H1 (cell line): ENCODE measurements at regions not wholly inside any gene's neighbourhood (a gene's known extent, or its start where the extent isn't known, plus 50 kb on each side); places are given as distances from the start of the nearest gene placed in this dataset.

ENCODE experiments used
- CTCF ChIA-PET: fragments of 300-600 bp; sonication (Branson Sonifier 250); formaldehyde crosslinking; loops from one replicate; lab custom pipeline; 2021; ENCODE audit not compliant: partially characterized antibody; lab: Charles Lee
- POLR2A ChIA-PET: fragments of 300-600 bp; sonication (Branson Sonifier 250); formaldehyde crosslinking; loops from one replicate; lab custom pipeline; 2021; ENCODE audit warnings: inconsistent platforms; ENCODE audit not compliant: partially characterized antibody; lab: Charles Lee
- DNase-seq, 2 experiments: peaks; one replicate each; pipeline versions ENCODE4 v3.0.0 to v3.0.0-alpha.2; 2010 to 2022; ENCODE audit warnings: low spot score in 2 of 2, low read depth in 1 of 2, mixed read lengths in 1 of 2
- FAIRE-seq: peaks from 2 replicates; lab custom pipeline; 2011; peaks lifted over from hg19 to GRCh38; lab: Jason Lieb, UNC
- H2AFZ ChIP-seq: 2 replicates; pipeline ENCODE4 v1.8.1; 2012; ENCODE audit warnings: low read length, inconsistent platforms
- H2AK5ac ChIP-seq: 2 replicates; pipeline ENCODE4 v1.6.1; 2013; ENCODE audit warnings: low read depth, low read length
- H2BK120ac ChIP-seq: replicated peaks from 2 replicates; pipeline ENCODE3; 2013; ENCODE audit warnings: low read depth, low read length, inconsistent platforms
- H2BK12ac ChIP-seq: 2 replicates; pipeline ENCODE4 v1.6.1; 2013; ENCODE audit warnings: low read depth, low read length
- H2BK15ac ChIP-seq: 2 replicates; pipeline ENCODE4 v1.6.1; 2013; ENCODE audit warnings: low read length
- H2BK20ac ChIP-seq: 2 replicates; pipeline ENCODE4 v1.6.1; 2013; ENCODE audit warnings: low read length
- H2BK5ac ChIP-seq: 2 replicates; pipeline ENCODE4 v1.6.1; 2013; ENCODE audit warnings: low read depth, low read length
- H3K14ac ChIP-seq: 2 replicates; pipeline ENCODE4 v1.6.1; 2013; ENCODE audit warnings: inconsistent platforms; ENCODE audit not compliant: insufficient read length
- H3K18ac ChIP-seq: 2 replicates; pipeline ENCODE4 v1.6.1; 2013; ENCODE audit warnings: low read length; ENCODE audit errors: extremely low read depth
- H3K23ac ChIP-seq: 2 replicates; pipeline ENCODE4 v1.6.1; 2013; ENCODE audit warnings: inconsistent platforms; ENCODE audit not compliant: insufficient read length
- H3K23me2 ChIP-seq: 2 replicates; pipeline ENCODE4 v1.6.1; 2013; ENCODE audit warnings: low read depth, low read length
- H3K27ac ChIP-seq: 2 replicates; pipeline ENCODE4 v1.6.1; 2011; ENCODE audit warnings: low read depth, low read length, inconsistent platforms
- H3K27me3 ChIP-seq, 4 experiments: replicated peaks in 1 of 4; 1 replicate in 1 of 4; 2 replicates in 3 of 4; pipeline versions ENCODE4 v1.6.1 to v1.8.1; 2011 to 2013; ENCODE audit warnings: low read length in 3 of 4, mild to moderate bottlenecking in 3 of 4, inconsistent platforms in 2 of 4, mixed read lengths in 2 of 4, moderate library complexity in 1 of 4; ENCODE audit not compliant: control insufficient read depth in 3 of 4, insufficient read depth in 3 of 4; ENCODE audit errors: extremely low read depth in 1 of 4
- H3K36me3 ChIP-seq, 4 experiments: 2 replicates each; pipeline versions ENCODE4 v1.6.1 to v1.8.1; 2011 to 2013; ENCODE audit warnings: mild to moderate bottlenecking in 4 of 4, low read length in 3 of 4, moderate library complexity in 2 of 4, control low read depth in 1 of 4, inconsistent platforms in 1 of 4; ENCODE audit not compliant: insufficient read depth in 4 of 4, control insufficient read depth in 2 of 4
- H3K4ac ChIP-seq: replicated peaks from 2 replicates; pipeline ENCODE3; 2013; ENCODE audit warnings: low read length, low read depth, mixed read lengths, inconsistent platforms; ENCODE audit not compliant: insufficient read length
- H3K4me1 ChIP-seq, 4 experiments: replicated peaks in 1 of 4; 1 replicate in 1 of 4; 2 replicates in 3 of 4; pipeline versions ENCODE4 v1.6.1 to v1.8.1; 2011 to 2013; ENCODE audit warnings: low read length in 3 of 4, inconsistent platforms in 2 of 4, mixed read lengths in 1 of 4; ENCODE audit not compliant: insufficient read depth in 4 of 4, control insufficient read depth in 3 of 4
- H3K4me2 ChIP-seq, 2 experiments: 2 replicates each; pipeline versions ENCODE4 v1.6.1 to v1.8.1; 2011 to 2013; ENCODE audit warnings: low read depth in 2 of 2, low read length in 2 of 2, control low read depth in 1 of 2, inconsistent platforms in 1 of 2, mild to moderate bottlenecking in 1 of 2; ENCODE audit not compliant: insufficient read depth in 1 of 2
- H3K4me3 ChIP-seq, 4 experiments: fragments of 200-600, 300-600 bp in 1 of 4; sonication (generic), shearing (Covaris generic), sonication (Bioruptor Twin) in 1 of 4; 2 replicates each; pipeline versions ENCODE4 v1.5.1 to v1.8.1; 2011 to 2016; ENCODE audit warnings: low read length in 4 of 4, low read depth in 3 of 4, control low read depth in 2 of 4, inconsistent platforms in 2 of 4, mild to moderate bottlenecking in 2 of 4, mixed read lengths in 1 of 4, moderate library complexity in 1 of 4; ENCODE audit not compliant: insufficient read depth in 2 of 4; ENCODE audit errors: extremely low read depth in 1 of 4
- H3K56ac ChIP-seq: replicated peaks from 2 replicates; pipeline ENCODE3; 2013; ENCODE audit warnings: low read depth, mild to moderate bottlenecking, mixed read lengths, low read length, inconsistent platforms; ENCODE audit not compliant: insufficient read length
- H3K79me1 ChIP-seq: 2 replicates; pipeline ENCODE4 v1.6.1; 2013; ENCODE audit warnings: low read depth, low read length, control low read depth
- H3K79me2 ChIP-seq, 2 experiments: 2 replicates each; pipeline versions ENCODE4 v1.6.1 to v1.8.1; 2012 to 2013; ENCODE audit warnings: low read length in 2 of 2, mild to moderate bottlenecking in 2 of 2, inconsistent platforms in 1 of 2; ENCODE audit not compliant: insufficient read depth in 2 of 2, control insufficient read depth in 1 of 2
- H3K9ac ChIP-seq, 4 experiments: replicated peaks in 1 of 4; 1 replicate in 1 of 4; 2 replicates in 3 of 4; pipeline versions ENCODE4 v1.6.1 to v1.8.1; 2011 to 2013; ENCODE audit warnings: low read depth in 3 of 4, low read length in 3 of 4, control low read depth in 2 of 4, mild to moderate bottlenecking in 2 of 4, moderate library complexity in 2 of 4, inconsistent platforms in 1 of 4; ENCODE audit errors: extremely low read depth in 1 of 4
- H3K9me3 ChIP-seq, 2 experiments: 2 replicates each; pipeline versions ENCODE4 v1.6.1 to v1.8.1; 2012 to 2013; ENCODE audit warnings: mild to moderate bottlenecking in 2 of 2, moderate library complexity in 2 of 2, control low read depth in 1 of 2, inconsistent platforms in 1 of 2, low read depth in 1 of 2, low read length in 1 of 2, mixed read lengths in 1 of 2; ENCODE audit not compliant: insufficient read depth in 2 of 2
- H4K20me1 ChIP-seq, 2 experiments: replicated peaks in 1 of 2; 2 replicates each; pipeline versions ENCODE3 to v1.8.1; 2011 to 2013; ENCODE audit warnings: inconsistent platforms in 2 of 2, low read length in 2 of 2, mild to moderate bottlenecking in 1 of 2; ENCODE audit not compliant: insufficient read depth in 2 of 2, control insufficient read depth in 1 of 2
- H4K5ac ChIP-seq: 2 replicates; pipeline ENCODE4 v1.6.1; 2013; ENCODE audit warnings: low read length, low read depth, mixed read lengths, inconsistent platforms; ENCODE audit not compliant: insufficient read length
- H4K8ac ChIP-seq: 2 replicates; pipeline ENCODE4 v1.8.0; 2013; ENCODE audit warnings: mild to moderate bottlenecking, moderate library complexity, low read length, inconsistent platforms; ENCODE audit not compliant: insufficient read depth; ENCODE audit errors: extremely low read depth
- H4K91ac ChIP-seq: replicated peaks from 2 replicates; pipeline ENCODE3; 2013; ENCODE audit warnings: low read length, mixed read lengths, inconsistent platforms; ENCODE audit not compliant: insufficient read length
- KDM5A ChIP-seq: fragments of 200-600 bp; IDR thresholded peaks from 2 replicates; pipeline ENCODE4 v1.7.1; 2012; ENCODE audit warnings: mild to moderate bottlenecking, low read length, inconsistent platforms, mixed read lengths
- RNF2 ChIP-seq: fragments of 200-900, 300-1000 bp; sonication (generic); IDR thresholded peaks from 2 replicates; pipeline ENCODE4 v1.7.1; 2016; ENCODE audit warnings: borderline replicate concordance, low read depth, mild to moderate bottlenecking, antibody characterized with exemption, low read length; ENCODE audit not compliant: poor library complexity, severe bottlenecking; ENCODE audit errors: missing control alignments
- SIN3A ChIP-seq, 2 experiments: IDR thresholded peaks in 1 of 2; conservative IDR thresholded peaks in 1 of 2; 2 replicates each; pipeline ENCODE4 v1.6.1; 2011 to 2012; ENCODE audit warnings: low read length in 2 of 2, improper control_type of control experiment in 1 of 2, low read depth in 1 of 2, mild to moderate bottlenecking in 1 of 2
- WGBS, 2 experiments: shearing (Covaris generic) in 1 of 2; methylation state at CpG; one replicate each; pipeline versions ENCODE4 v1.1.6 to v1.1.7; 2013 to 2015; ENCODE audit warnings: low lambda C conversion rate in 2 of 2, mixed read lengths in 2 of 2, inconsistent platforms in 1 of 2, low coverage in 1 of 2, missing lambda C conversion rate in 1 of 2; ENCODE audit not compliant: insufficient replicate concordance in 2 of 2, insufficient coverage in 1 of 2, insufficient read length in 1 of 2; ENCODE audit errors: extremely low coverage in 1 of 2, missing lambda C conversion rate in 1 of 2; 5-methylcytosine and 5-hydroxymethylcytosine counted together
- TF ChIP-seq, protein P1 (sequence below): IDR thresholded peaks from 2 replicates; pipeline ENCODE4 v1.6.1; 2012; ENCODE audit warnings: inconsistent platforms

DNA sequence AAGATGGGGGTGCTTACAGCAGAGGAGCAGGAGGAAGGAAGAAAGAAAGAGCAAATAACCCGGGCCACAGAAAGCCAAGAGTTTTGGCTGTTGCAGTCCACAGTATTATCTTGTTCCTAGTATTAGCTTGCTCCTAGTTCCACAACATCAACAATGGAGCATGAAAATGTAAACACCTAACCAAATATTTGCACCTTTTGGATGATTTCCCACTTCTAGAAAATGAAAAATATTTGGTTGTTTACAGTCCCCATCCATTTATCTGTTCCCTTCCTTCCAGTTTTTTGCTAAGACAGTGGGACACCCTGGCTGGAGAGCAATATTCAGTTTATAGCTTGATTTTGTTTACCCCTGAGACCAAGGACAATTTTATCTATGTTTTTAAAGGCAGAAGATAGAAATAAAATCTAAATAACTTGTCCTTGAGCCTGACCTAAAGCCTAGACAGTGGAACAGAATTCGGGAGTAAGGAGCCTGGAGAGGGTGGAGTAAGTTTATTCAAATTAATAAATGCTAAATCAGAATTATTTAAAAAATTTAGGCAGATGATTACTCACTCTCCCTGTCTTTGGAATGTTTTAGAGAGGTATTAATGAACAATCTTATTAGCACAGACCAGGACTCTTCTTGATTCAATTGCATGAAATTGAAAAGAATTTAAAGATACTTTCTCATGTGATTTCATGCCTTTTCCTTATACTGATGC, 51.6 kb downstream of the RESF1 start:
- Histone ChIP-seq H4K8ac (no peak overlapping the region), H4K91ac (peak overlapping the region; percentile 20), H2BK15ac (no peak overlapping the region), H3K56ac (no peak overlapping the region), H3K18ac (peak overlapping the region; percentile 84; the same call in 1 of the 2 replicates), H3K36me3 (no peaks in the 10 kb centered on the region), H2BK120ac (peak overlapping the region; percentile 78), H2BK5ac (peak overlapping the region; percentile 18; the same call in 1 of the 2 replicates)
- no peak for FAIRE-seq
- TF ChIP-seq RNF2 (no peak), KDM5A (no peak), SIN3A (conservative IDR thresholded peaks at IDR 0.05 in 1 of 2, IDR thresholded peaks at IDR 0.05 in 1 of 2; ENCODE audit: low read depth in 1 of 2, low read length in 2 of 2) (no peak)
- TF ChIP-seq, protein P1, sequence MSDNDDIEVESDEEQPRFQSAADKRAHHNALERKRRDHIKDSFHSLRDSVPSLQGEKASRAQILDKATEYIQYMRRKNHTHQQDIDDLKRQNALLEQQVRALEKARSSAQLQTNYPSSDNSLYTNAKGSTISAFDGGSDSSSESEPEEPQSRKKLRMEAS = no peak
- TF ChIP-seq, all 59 proteins: peak for 0
- ChIA-PET CTCF (no interaction called here), POLR2A (interaction anchor here (1.1 to 4.0 kb wide), 3 partner anchors 9 to 50 kb away, joined by 3 to 17 read pairs (median 4); no protein-coding TSS in a partner anchor)
- 92% methylated on average over 2 of the region's 2 CpGs; no CpG with 5 or more reads in 1 of the 2 experiments for WGBS, 2 experiments
- H3K14ac ChIP-seq = no peak overlapping the region
- H3K23ac ChIP-seq = no peak overlapping the region
- H3K4ac ChIP-seq = no peak overlapping the region
- H2AK5ac ChIP-seq = no peak overlapping the region
- no peak overlapping the region for H3K9ac ChIP-seq
- DNase-seq = no peak
- no peaks in the 10 kb centered on the region for H3K9me3 ChIP-seq
- 0 out of 2 replicates have a peak overlapping the region, but pooled peaks have one; percentile 66 for H2BK20ac ChIP-seq
- H3K4me2 ChIP-seq = no peak overlapping the region; a peak in 1 of 4 replicates
- no peaks in the 10 kb centered on the region for H3K23me2 ChIP-seq
- H3K27me3 ChIP-seq = no peaks in the 10 kb centered on the region
- no peak overlapping the region for H3K27ac ChIP-seq
- no peak overlapping the region for H2AFZ ChIP-seq
- no peaks in the 10 kb centered on the region for H3K79me1 ChIP-seq
- H2BK12ac ChIP-seq = no peak overlapping the region
- H3K4me1 ChIP-seq = peaks cover 2 to 13% (median 7%) of the 10 kb centered on the region in 4 experiments
- H4K5ac ChIP-seq = no peak overlapping the region
- H3K79me2 ChIP-seq = no peaks in the 10 kb centered on the region
- H4K20me1 ChIP-seq = no peaks in the 10 kb centered on the region
- no peak overlapping the region for H3K4me3 ChIP-seq
